Skeletal muscle cell (primary cell): ENCODE measurements at regions not wholly inside any gene's neighbourhood (a gene's known extent, or its start where the extent isn't known, plus 50 kb on each side); places are given as distances from the start of the nearest gene placed in this dataset.
"Not testable (repeated sequence)": the region's sequence is repeated elsewhere in the genome, so short reads cannot be mapped to it uniquely, and the experiment has no call there.

Experiments used
- DNase-seq: peaks from one replicate; pipeline ENCODE4 v3.0.0-alpha.2; 2010; ENCODE audit warnings: low read depth
- H3K4me3 ChIP-seq: 2 replicates; pipeline ENCODE4 v1.5.1; 2011; ENCODE audit warnings: low read depth, mild to moderate bottlenecking, control low read depth, low read length, moderate library complexity

GRCh38 chr1:118589238-118589846 lies 398.8 kb downstream of the TBX15 start:
- DNase-seq, result no peak
- no peak overlapping the region for H3K4me3 ChIP-seq

GRCh38 chr1:118588566-118588965 lies 399.6 kb downstream of the TBX15 start:
- DNase-seq, result no peak
- no peak overlapping the region for H3K4me3 ChIP-seq

GRCh38 chr1:118578276-118578675 lies 393.2 kb upstream of the SPAG17 start:
- DNase-seq, result no peak
- H3K4me3 ChIP-seq, result no peak overlapping the region

GRCh38 chr1:118575060-118575459 lies 390.0 kb upstream of the SPAG17 start:
- H3K4me3 ChIP-seq, result no peak overlapping the region
- no peak for DNase-seq

GRCh38 chr1:118564961-118565703 lies 380.1 kb upstream of the SPAG17 start:
- DNase-seq, result no peak

GRCh38 chr1:118563981-118564951 lies 379.2 kb upstream of the SPAG17 start:
- H3K4me3 ChIP-seq, result no peak overlapping the region
- DNase-seq, result peak; percentile 9

More at GRCh38 chr1:118564961-118565703, 380.1 kb upstream of the SPAG17 start:
- no peak overlapping the region for H3K4me3 ChIP-seq

GRCh38 chr1:118558933-118559332 lies 373.9 kb upstream of the SPAG17 start:
- DNase-seq, result no peak
- no peak overlapping the region for H3K4me3 ChIP-seq

GRCh38 chr1:118556936-118557335 lies 371.9 kb upstream of the SPAG17 start:
- DNase-seq, result no peak
- no peak overlapping the region for H3K4me3 ChIP-seq

- DNase-seq, result no peak
- H3K4me3 ChIP-seq, result no peak overlapping the region
Observed at GRCh38 chr1:118555638-118556037, 370.6 kb upstream of the SPAG17 start.

GRCh38 chr1:118535901-118536300 lies 350.9 kb upstream of the SPAG17 start:
- no peak overlapping the region for H3K4me3 ChIP-seq
- no peak for DNase-seq

- DNase-seq, H3K4me3 ChIP-seq: not testable (repeated sequence)
Observed at GRCh38 chr1:118511922-118512321, 326.9 kb upstream of the SPAG17 start.

GRCh38 chr1:118504867-118505266 lies 319.8 kb upstream of the SPAG17 start:
- H3K4me3 ChIP-seq, result no peak overlapping the region
- no peak for DNase-seq

GRCh38 chr1:118504221-118504644 lies 319.2 kb upstream of the SPAG17 start:
- no peak overlapping the region for H3K4me3 ChIP-seq
- no peak for DNase-seq

GRCh38 chr1:118503752-118504151 lies 318.7 kb upstream of the SPAG17 start:
- DNase-seq, result no peak
- H3K4me3 ChIP-seq, result no peak overlapping the region

- H3K4me3 ChIP-seq, result no peak overlapping the region
- no peak for DNase-seq
Observed at GRCh38 chr1:118494998-118495397, 310.0 kb upstream of the SPAG17 start.

GRCh38 chr1:118488787-118489186 lies 303.8 kb upstream of the SPAG17 start:
- no peak for DNase-seq
- H3K4me3 ChIP-seq, result no peak overlapping the region

GRCh38 chr1:118487932-118488331 lies 302.9 kb upstream of the SPAG17 start:
- no peak for DNase-seq
- no peak overlapping the region for H3K4me3 ChIP-seq

GRCh38 chr1:118487091-118487490 lies 302.1 kb upstream of the SPAG17 start:
- DNase-seq, result no peak
- H3K4me3 ChIP-seq, result no peak overlapping the region

- no peak overlapping the region for H3K4me3 ChIP-seq
- DNase-seq, result no peak
Observed at GRCh38 chr1:118486199-118486598, 301.2 kb upstream of the SPAG17 start.

- H3K4me3 ChIP-seq, result no peak overlapping the region
- DNase-seq, result no peak
Observed at GRCh38 chr1:118485757-118486156, 300.7 kb upstream of the SPAG17 start.
